Activated CD4-positive, alpha-beta T cell treated with anti-CD3 and anti-CD28 coated beads, Interleukin-2, Interleukin-6, amounts not matched to agents 100 ng/mL and 50 ng/mL, durations not matched to agents 16 hours and 8 hours (primary cell): ENCODE measurements at regions not wholly inside any gene's neighbourhood (a gene's known extent, or its start where the extent isn't known, plus 50 kb on each side); places are given as distances from the start of the nearest gene placed in this dataset.

Experiments
- DNase-seq: peaks from one replicate; pipeline ENCODE4 v3.0.0-alpha.2; 2020

DNA sequence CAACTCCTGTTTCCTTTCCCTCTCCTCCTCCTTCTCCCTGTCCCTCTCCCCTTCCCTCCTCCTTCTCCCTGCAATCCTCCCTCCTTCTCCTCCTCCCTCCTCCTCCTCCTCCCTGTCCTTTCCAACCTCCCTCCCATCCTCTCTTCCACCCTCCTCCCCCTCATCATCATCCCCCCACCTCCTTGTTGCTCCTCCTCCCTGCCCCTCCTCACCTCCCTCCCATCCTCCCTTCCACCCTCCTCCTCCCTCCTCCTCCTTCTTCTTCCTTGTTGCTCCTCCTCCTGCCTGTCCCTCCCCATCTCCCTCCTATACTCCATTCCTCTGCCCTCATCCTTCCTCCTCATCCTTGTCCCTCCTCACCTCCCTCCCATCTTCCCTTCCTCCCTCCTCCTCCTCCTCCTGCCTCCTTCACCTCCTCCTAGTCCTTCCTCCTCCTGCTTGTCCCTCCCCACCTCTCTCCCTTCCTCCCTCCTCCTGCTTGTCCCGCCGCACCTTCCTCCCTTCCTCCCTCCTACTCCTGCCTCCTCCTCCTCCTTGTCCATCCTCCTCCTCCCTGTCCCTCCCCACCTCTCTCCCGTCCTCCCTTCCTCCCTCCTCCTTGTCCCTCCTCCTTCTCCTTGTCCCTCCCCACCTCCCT is 222.5 kb downstream of the IRF8 start:
- no peak for DNase-seq

DNA sequence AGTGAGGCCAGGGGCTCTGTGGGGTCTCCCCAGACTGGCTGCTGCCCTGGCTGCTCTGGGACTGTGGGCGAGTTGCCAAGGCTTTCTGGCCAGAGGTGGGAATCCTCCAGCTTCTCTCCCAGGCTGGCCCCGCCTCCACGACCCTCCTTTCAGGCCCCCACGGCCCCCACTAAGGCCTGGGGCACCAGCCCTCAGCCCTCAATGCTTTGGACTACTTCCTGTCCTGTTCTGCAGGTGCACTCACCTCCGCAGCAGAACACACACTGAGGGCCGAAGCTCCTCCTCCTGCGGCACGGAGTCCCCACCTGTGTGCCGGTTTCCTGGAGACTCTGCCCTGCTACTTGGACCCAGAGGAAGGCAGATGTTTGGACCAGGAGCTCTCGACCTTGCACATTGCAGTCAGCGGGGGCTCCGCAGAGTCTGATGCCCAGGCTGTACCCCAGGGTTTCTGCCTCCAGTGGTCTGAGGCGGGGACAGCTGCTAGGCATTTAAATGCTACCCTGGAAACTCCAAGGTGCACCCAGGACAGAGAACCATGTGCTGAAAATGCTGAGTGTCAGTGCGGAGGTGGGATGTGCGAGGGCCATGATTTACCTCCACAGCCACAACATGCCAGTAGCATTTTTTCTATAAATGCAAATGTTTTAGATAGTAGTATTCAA is 223.8 kb downstream of the IRF8 start:
- DNase-seq: no peak

- no peak for DNase-seq
Measured at GRCh38 chr16:86124321-86124720, 225.4 kb downstream of the IRF8 start.

DNA sequence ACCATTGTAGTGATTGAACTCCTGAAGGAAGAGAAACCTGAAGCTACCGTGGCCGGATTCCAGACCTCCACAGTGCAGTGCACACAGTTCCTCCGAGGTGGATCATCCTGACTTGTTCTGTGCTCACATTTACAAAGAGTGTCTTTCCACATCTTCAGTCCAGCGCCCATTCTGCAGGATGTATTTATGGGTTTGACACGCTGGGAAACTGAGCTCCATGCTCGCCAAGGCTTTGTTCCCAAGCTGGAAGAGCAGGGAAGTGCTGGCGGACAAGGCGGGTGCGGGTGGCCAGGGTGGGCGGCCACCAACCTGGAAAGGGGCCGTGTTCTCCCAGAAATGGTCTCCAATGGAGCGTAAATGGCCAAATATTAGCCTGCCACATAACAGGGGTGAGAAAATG is 227.9 kb downstream of the IRF8 start:
- no peak for DNase-seq

- no peak for DNase-seq
Measured at GRCh38 chr16:86127366-86127765, 228.4 kb downstream of the IRF8 start.

- DNase-seq: no peak
Measured at GRCh38 chr16:86128246-86128645, 229.3 kb downstream of the IRF8 start.

GRCh38 chr16:86129541-86129940 is 230.6 kb downstream of the IRF8 start:
- no peak for DNase-seq

DNA sequence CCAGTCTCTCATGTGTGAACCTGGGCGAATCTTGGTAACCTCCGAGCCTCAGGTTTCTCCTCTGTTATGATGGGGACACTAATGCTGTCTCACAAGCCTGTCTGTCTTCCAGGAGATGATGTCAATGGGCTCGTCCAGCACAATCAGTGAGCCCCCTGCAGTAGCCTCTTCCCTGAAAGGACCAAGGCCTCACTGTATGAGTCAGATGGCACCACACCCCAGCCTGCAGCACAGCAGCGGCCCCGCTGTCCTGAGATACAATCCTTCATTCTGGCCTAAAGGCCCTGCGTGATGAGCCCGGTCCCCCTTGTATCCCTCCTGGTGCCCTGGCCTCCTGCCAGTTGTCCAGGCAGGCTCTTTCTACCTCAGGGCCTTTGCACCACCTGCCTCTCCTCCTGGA is 234.4 kb downstream of the IRF8 start:
- DNase-seq: no peak

- DNase-seq: no peak
Measured at GRCh38 chr16:86133847-86134375, 234.9 kb downstream of the IRF8 start.

GRCh38 chr16:86134802-86135461 is 236.0 kb downstream of the IRF8 start:
- no peak for DNase-seq

GRCh38 chr16:86137359-86137758 is 238.4 kb downstream of the IRF8 start:
- DNase-seq: no peak

DNA sequence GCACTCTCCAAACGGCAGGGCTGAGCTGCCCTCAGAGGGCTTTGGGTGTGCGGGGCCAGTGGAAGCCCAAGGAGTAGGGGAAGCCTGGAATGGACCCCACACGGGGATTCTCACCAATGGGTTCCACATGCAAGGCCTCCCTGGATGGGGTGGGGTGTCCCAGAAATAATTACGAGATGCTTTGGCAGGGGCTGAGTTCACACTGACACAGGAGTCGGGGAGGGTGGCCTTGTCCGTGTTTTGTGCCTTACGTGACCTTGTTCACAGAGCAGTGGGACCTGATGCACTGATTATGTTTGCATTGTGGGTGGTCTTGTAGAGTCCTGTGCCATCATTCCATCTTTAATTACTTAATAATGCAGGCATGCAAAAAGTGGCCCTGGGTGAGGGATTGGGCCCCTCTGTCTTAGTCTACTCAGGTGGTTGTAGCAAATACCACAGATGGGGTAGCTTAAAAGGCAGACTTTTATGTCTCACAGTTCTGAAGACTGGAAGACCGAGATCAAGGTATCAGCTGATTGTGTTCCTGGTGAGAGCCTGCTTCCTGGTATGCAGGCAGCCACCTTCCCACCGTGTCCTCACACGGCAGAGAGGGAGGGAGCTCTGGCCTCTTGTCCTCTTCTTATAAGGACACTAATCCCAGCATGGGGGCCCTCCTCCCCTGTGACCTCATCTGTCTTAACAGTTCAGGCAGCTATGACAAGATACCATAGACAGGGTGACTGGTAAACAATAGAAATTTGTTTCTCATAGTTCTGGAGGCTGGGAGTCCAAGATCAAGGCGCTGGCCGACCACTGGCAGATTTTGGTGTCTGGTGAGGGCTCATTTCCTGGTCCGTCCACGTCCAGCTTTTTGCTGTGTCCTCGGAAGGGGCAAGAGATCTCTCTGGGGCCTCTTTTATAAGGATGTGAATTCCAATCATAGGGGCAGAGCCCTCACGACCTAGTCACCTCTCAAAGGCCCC is 239.4 kb downstream of the IRF8 start:
- no peak for DNase-seq

DNA sequence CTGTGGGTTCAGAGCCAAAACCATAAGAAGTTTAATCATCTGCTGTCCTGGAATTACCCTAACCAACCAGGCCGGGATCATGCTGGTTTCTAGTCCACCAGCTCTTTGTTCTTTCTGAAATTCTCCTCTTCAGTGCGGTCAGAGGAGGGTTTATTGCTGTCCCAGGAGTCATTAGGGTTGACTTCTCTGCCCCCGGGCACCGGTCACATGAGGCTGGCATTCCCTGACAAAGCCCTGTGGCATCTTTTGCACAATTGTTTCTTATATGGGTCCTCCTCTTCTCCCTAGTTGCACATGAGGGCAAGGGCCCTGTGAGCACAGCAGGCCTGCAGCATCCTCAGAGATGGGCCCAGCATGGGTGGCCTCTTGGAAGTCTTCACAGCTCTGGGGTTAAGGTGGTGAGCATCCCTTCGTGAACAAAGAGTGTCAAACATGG is 243.9 kb downstream of the IRF8 start:
- no peak for DNase-seq

DNA sequence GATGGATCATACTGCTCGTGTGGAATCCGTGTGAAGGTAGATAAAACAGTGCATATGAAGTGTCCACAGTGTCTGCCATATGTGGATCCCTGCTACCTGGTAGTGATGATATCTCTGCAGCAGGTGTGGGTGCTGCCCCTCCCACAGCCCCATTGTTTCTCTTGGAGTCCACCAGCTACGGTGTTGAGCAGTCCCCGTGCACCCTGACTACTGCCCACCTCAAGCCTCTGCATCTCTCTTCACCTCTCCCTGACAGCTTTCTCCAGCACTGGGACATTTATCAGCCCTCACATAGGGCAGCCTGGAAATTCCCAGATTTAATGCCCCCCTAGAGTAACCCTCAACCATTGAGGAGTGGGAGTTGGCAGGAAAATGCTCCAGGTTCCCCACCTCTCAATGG is 244.7 kb downstream of the IRF8 start:
- no peak for DNase-seq

DNA sequence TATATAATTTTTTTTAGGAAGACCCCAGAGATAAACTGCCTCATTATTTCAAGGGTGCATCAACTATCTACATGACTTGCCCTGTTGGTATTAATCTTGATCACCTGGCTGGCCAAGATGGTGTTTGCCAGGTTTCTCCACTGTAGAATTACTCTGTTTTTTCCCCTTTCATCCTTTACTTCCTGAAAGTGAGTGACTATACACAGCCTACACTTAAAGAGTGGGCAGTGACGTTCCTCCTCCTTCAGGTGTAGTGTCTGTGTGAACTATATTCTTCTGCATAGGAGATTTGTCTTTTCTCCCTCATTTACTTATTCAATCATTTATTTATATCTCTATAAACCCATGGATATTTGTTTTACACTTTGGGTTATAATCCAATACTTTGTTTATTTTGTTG is 246.7 kb downstream of the IRF8 start:
- no peak for DNase-seq

DNA sequence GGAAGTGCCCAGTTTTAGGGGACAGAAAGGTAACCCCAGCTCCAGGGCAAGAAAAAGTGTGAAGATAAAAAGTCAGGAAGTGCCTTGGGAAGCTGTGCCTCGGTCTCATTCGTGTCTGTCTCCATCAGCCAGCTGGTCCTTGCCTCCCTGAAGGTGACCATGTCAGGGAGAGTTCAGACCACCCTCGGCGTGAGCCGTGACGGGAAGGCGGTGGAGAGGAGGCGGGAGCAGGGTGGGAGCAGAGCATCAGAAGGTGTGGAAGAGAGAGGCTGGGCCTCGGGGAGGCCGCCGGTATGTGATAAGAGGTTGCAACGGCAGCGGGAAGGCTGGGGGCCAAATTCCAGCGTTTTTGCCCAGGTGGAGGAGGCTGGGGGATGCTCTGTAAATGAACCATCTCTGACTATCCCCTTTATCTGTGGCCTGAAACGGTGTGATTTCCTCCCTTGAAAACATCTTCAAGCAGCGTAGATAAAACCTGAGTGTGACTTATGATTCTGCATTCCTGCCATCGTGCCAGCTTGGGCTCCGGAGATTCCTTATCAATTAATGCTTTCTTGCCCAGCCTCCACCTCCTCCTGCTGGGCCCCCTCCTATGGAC is 251.8 kb downstream of the IRF8 start:
- DNase-seq: no peak

- DNase-seq: no peak
Measured at GRCh38 chr16:86151239-86151851, 252.4 kb downstream of the IRF8 start.

DNA sequence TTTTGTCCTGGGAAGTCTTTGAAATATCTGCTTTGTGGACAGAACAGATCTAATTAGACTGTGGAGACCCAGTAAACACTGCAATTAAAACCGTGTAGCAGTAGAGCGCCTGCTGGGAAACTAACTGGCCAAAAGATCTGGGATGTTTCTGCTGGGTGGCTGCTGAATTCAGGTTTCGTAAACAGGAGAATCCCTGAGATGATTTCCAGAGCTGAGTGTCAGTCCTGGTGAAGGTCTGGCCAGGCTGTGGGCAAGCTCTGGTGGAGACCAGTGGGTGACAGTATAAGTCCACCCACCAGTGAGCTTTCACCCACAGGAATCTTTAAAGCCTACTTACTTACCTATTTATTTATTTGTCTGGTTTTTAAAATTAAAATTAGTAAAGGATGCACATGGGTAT is 257.2 kb downstream of the IRF8 start:
- DNase-seq: no peak

DNA sequence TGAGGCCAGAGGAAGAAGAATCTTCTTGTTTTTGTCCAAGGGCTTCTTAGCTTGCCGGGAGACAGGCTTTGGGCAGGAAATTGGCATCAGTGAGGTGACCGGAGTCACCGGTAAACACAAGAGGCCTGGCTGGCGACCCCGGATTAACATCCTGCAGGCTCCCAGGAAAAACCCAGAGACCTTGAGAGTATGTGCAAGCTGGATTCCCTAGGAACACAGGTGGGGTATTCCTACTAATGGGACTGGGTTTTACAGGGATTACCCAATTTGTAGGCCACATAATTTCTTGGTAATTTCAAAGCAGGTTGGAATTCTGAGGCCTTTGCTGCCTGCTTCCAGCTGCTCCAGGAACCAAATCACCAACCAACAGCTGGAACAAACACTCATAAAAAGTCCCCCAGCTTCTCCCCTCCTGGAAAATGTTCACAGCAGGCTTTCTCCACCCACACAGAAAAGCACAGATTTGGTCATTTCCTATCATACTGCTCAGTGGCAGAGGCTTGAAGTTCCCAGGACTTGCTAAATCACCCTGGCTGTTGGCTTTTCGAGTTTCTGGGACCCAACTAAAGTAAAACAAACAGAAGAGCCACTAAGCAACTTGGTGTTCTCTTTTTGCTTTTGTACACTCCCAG is 258.8 kb downstream of the IRF8 start:
- DNase-seq: no peak

- DNase-seq: no peak
Measured at GRCh38 chr16:86158688-86159360, 259.9 kb downstream of the IRF8 start.

DNA sequence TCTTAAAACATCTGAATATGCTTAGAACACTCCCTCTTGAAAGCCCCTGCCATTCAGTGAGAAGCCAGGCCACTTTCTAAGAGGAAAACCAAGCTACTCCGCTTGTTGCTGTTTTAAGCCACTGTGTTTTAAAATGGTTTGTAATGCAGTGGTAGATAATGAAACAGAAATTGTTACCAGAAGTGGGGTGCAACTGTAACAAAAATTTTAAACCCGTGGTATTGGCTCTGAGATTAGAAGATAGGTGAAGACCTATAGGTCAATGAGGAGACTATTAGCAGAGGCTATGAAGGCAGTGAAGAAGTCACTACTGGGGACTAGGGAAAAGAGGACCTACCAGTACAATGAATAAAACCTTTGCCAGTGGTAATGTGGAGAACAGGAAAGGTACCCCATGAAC is 266.5 kb downstream of the IRF8 start:
- DNase-seq: no peak
